ENCODE measurements at regions not wholly inside any gene's neighbourhood (a gene's known extent, or its start where the extent isn't known, plus 50 kb on each side); places are given as distances from the start of the nearest gene placed in this dataset.

DNA sequence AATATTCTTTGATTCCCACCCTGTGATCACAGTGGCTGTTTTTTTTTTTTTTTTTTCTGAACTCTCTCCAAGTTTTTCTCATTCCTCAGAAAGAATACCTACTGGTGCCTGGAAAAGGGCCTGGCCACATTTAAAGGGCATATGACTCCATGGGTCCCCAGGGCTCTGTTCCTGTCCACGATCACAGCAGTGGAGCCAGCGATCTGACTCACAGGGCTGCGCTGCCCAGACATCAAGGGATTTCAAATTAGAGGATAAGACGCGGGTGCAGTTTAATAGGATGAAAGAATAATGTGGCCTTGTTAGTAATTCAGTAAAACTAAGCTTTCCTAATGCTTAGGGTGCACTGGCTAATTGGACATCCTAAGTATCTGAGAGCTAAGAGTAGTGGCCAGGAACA is 175.1 kb upstream of the MSX2 start:
- TF ChIP-seq, protein P1, sequence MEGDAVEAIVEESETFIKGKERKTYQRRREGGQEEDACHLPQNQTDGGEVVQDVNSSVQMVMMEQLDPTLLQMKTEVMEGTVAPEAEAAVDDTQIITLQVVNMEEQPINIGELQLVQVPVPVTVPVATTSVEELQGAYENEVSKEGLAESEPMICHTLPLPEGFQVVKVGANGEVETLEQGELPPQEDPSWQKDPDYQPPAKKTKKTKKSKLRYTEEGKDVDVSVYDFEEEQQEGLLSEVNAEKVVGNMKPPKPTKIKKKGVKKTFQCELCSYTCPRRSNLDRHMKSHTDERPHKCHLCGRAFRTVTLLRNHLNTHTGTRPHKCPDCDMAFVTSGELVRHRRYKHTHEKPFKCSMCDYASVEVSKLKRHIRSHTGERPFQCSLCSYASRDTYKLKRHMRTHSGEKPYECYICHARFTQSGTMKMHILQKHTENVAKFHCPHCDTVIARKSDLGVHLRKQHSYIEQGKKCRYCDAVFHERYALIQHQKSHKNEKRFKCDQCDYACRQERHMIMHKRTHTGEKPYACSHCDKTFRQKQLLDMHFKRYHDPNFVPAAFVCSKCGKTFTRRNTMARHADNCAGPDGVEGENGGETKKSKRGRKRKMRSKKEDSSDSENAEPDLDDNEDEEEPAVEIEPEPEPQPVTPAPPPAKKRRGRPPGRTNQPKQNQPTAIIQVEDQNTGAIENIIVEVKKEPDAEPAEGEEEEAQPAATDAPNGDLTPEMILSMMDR (conservative IDR thresholded peaks at IDR 0.05; ENCODE audit: low read length): no peak
- no peak for TF ChIP-seq EZH2phosphoT487 (IDR thresholded peaks at IDR 0.05; ENCODE audit: borderline replicate concordance)

Data from Loucy (cell line).